Osteocyte (in vitro differentiated cells): ENCODE measurements at regions not wholly inside any gene's neighbourhood (a gene's known extent, or its start where the extent isn't known, plus 50 kb on each side); places are given as distances from the start of the nearest gene placed in this dataset.
"Not testable (repeated sequence)": the region's sequence is repeated elsewhere in the genome, so short reads cannot be mapped to it uniquely, and the experiment has no call there.

ENCODE experiments used
- DNase-seq: peaks from one replicate; pipeline ENCODE4 v3.0.0; 2021; ENCODE audit warnings: mixed read lengths; ENCODE audit not compliant: unreplicated experiment; ENCODE audit errors: extremely low spot score
- H3K27ac Mint-ChIP-seq: one replicate; pipeline ENCODE4 v1.8.0; 2021; ENCODE audit warnings: mild to moderate bottlenecking, mixed read lengths; ENCODE audit not compliant: unreplicated experiment
- H3K27me3 Mint-ChIP-seq: one replicate; pipeline ENCODE4 v1.8.0; 2021; ENCODE audit warnings: mixed read lengths; ENCODE audit not compliant: unreplicated experiment
- H3K36me3 Mint-ChIP-seq: one replicate; pipeline ENCODE4 v1.8.0; 2021; ENCODE audit warnings: mixed read lengths; ENCODE audit not compliant: unreplicated experiment
- H3K4me1 Mint-ChIP-seq: one replicate; pipeline ENCODE4 v1.8.0; 2021; ENCODE audit warnings: mixed read lengths; ENCODE audit not compliant: unreplicated experiment
- H3K4me3 Mint-ChIP-seq: one replicate; pipeline ENCODE4 v1.8.0; 2021; ENCODE audit warnings: mild to moderate bottlenecking, moderate library complexity, mixed read lengths; ENCODE audit not compliant: unreplicated experiment
- H3K9me3 Mint-ChIP-seq: one replicate; pipeline ENCODE4 v1.8.0; 2021; ENCODE audit warnings: mixed read lengths; ENCODE audit not compliant: unreplicated experiment
- CTCF ChIP-seq: fragments of 200-600 bp; sonication (generic); IDR thresholded peaks from 2 replicates; pipeline ENCODE4 v1.5.0; 2021; ENCODE audit warnings: antibody characterized with exemption, mild to moderate bottlenecking, moderate library complexity

- DNase-seq = no peak
- Mint-ChIP-seq H3K4me3 (no peak overlapping the region), H3K9me3 (peaks cover 11% of the 10 kb centered on the region), H3K36me3 (no peaks in the 10 kb centered on the region), H3K4me1 (no peaks in the 10 kb centered on the region), H3K27ac (no peak overlapping the region), H3K27me3 (peaks cover 2% of the 10 kb centered on the region)
- no peak for TF ChIP-seq CTCF
These were observed 1294.9 kb downstream of the ADGRL3 start for GRCh38 chr4:62495032-62495431.

GRCh38 chr4:62491756-62492155, 1291.6 kb downstream of the ADGRL3 start:
- not testable (repeated sequence) for H3K4me3 Mint-ChIP-seq, H3K27me3 Mint-ChIP-seq, H3K27ac Mint-ChIP-seq, H3K4me1 Mint-ChIP-seq, H3K36me3 Mint-ChIP-seq, DNase-seq
- peaks cover 14% of the 10 kb centered on the region for H3K9me3 Mint-ChIP-seq

GRCh38 chr4:62490635-62491034, 1290.5 kb downstream of the ADGRL3 start:
- Mint-ChIP-seq H3K4me1 (no peaks in the 10 kb centered on the region), H3K27ac (no peak overlapping the region), H3K4me3 (no peak overlapping the region), H3K27me3 (no peaks in the 10 kb centered on the region), H3K36me3 (no peaks in the 10 kb centered on the region), H3K9me3 (peaks cover 14% of the 10 kb centered on the region)
- DNase-seq = no peak
- TF ChIP-seq CTCF = no peak

GRCh38 chr4:62487016-62487415, 1286.9 kb downstream of the ADGRL3 start:
- Mint-ChIP-seq H3K36me3 (no peaks in the 10 kb centered on the region), H3K27ac (no peak overlapping the region), H3K9me3 (peaks cover 9% of the 10 kb centered on the region), H3K27me3 (no peaks in the 10 kb centered on the region), H3K4me3 (no peak overlapping the region), H3K4me1 (no peaks in the 10 kb centered on the region)
- TF ChIP-seq CTCF = no peak
- no peak for DNase-seq

GRCh38 chr4:62484357-62484756, 1284.2 kb downstream of the ADGRL3 start:
- Mint-ChIP-seq H3K36me3 (no peaks in the 10 kb centered on the region), H3K27ac (no peak overlapping the region), H3K4me1 (no peaks in the 10 kb centered on the region), H3K4me3 (no peak overlapping the region), H3K9me3 (no peaks in the 10 kb centered on the region), H3K27me3 (no peaks in the 10 kb centered on the region)
- no peak for TF ChIP-seq CTCF
- DNase-seq = no peak

- TF ChIP-seq CTCF = no peak
- Mint-ChIP-seq H3K36me3 (no peaks in the 10 kb centered on the region), H3K27me3 (no peaks in the 10 kb centered on the region), H3K4me3 (no peak overlapping the region), H3K4me1 (no peaks in the 10 kb centered on the region), H3K27ac (no peak overlapping the region), H3K9me3 (no peaks in the 10 kb centered on the region)
- no peak for DNase-seq
These were observed 1282.2 kb downstream of the ADGRL3 start for GRCh38 chr4:62482355-62482754.
